A549 (cell line): ENCODE measurements at regions not wholly inside any gene's neighbourhood (a gene's known extent, or its start where the extent isn't known, plus 50 kb on each side); places are given as distances from the start of the nearest gene placed in this dataset.

ENCODE experiments used
- CTCF ChIP-seq: fragments of >200 bp; sonication (Bioruptor Twin); formaldehyde crosslinking; IDR thresholded peaks from 3 replicates; pipeline ENCODE4 v1.5.1; 2016
- JUN ChIP-seq, 2 experiments: fragments of >200 bp; sonication (Bioruptor Twin); formaldehyde crosslinking; IDR thresholded peaks; 2 replicates in 1 of 2; 3 replicates in 1 of 2; pipeline ENCODE4 v1.6.1; 2016 to 2017
- MAX ChIP-seq: IDR thresholded peaks from 2 replicates; pipeline ENCODE4 v1.6.1; 2012
- PBX3 ChIP-seq: IDR thresholded peaks from 2 replicates; pipeline ENCODE4 v1.6.1; 2012
- POLR2A ChIP-seq: IDR thresholded peaks from 2 replicates; pipeline ENCODE4 v1.6.1; 2012; ENCODE audit warnings: mild to moderate bottlenecking, low read length
- RAD21 ChIP-seq, 2 experiments: fragments of >200 bp in 1 of 2; sonication (Bioruptor Twin) in 1 of 2; formaldehyde crosslinking in 1 of 2; IDR thresholded peaks in 1 of 2; conservative IDR thresholded peaks in 1 of 2; 2 replicates in 1 of 2; 3 replicates in 1 of 2; pipeline ENCODE4 v1.6.1; 2012 to 2018; ENCODE audit warnings: inconsistent platforms in 1 of 2
- RCOR1 ChIP-seq: fragments of 150-350 bp; IDR thresholded peaks from 2 replicates; pipeline ENCODE4 v1.6.1; 2014; ENCODE audit warnings: antibody characterized with exemption, low read length, low read depth
- TFCP2L1 ChIP-seq: fragments of 250-450 bp; sonication (Bioruptor Pico); IDR thresholded peaks from 2 replicates; pipeline ENCODE4 v1.5.0; 2021; ENCODE audit warnings: mild to moderate bottlenecking
- TF ChIP-seq, protein P1 (sequence below): fragments of 200-600 bp; sonication (generic); IDR thresholded peaks from 2 replicates; pipeline ENCODE4 v1.6.1; 2016; ENCODE audit warnings: antibody characterized with exemption, mild to moderate bottlenecking, moderate library complexity

DNA sequence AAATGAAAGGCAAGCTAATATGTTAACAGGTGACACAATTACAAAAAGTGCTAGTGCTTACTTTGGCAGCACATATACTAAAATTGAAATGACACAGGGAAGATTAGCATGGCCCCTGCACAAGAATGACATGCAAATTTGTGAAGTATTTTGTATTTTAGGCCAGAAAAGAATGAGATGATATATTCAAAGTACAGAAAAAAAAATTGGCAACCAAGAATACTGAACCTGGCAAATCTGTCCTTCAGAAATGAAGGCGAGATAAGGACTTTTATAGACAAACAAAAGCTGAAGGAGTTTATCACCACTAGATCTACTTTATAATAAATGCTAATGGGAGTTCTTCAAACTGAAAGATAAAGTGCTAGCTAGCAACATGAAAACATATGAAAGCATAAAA lies 350.0 kb upstream of the POU3F1 start:
- TF ChIP-seq CTCF (no peak), POLR2A (no peak), MAX (no peak), TFCP2L1 (CRISPR knock-in tag) (no peak), RAD21 (conservative IDR thresholded peaks at IDR 0.05 in 1 of 2, IDR thresholded peaks at IDR 0.05 in 1 of 2) (no peak), JUN (IDR thresholded peaks at IDR 0.05) (no peak), PBX3 (no peak), RCOR1 (no peak)
- TF ChIP-seq, protein P1, sequence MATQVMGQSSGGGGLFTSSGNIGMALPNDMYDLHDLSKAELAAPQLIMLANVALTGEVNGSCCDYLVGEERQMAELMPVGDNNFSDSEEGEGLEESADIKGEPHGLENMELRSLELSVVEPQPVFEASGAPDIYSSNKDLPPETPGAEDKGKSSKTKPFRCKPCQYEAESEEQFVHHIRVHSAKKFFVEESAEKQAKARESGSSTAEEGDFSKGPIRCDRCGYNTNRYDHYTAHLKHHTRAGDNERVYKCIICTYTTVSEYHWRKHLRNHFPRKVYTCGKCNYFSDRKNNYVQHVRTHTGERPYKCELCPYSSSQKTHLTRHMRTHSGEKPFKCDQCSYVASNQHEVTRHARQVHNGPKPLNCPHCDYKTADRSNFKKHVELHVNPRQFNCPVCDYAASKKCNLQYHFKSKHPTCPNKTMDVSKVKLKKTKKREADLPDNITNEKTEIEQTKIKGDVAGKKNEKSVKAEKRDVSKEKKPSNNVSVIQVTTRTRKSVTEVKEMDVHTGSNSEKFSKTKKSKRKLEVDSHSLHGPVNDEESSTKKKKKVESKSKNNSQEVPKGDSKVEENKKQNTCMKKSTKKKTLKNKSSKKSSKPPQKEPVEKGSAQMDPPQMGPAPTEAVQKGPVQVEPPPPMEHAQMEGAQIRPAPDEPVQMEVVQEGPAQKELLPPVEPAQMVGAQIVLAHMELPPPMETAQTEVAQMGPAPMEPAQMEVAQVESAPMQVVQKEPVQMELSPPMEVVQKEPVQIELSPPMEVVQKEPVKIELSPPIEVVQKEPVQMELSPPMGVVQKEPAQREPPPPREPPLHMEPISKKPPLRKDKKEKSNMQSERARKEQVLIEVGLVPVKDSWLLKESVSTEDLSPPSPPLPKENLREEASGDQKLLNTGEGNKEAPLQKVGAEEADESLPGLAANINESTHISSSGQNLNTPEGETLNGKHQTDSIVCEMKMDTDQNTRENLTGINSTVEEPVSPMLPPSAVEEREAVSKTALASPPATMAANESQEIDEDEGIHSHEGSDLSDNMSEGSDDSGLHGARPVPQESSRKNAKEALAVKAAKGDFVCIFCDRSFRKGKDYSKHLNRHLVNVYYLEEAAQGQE = no peak
